ENCODE measurements at regions not wholly inside any gene's neighbourhood (a gene's known extent, or its start where the extent isn't known, plus 50 kb on each side); places are given as distances from the start of the nearest gene placed in this dataset.

DNA sequence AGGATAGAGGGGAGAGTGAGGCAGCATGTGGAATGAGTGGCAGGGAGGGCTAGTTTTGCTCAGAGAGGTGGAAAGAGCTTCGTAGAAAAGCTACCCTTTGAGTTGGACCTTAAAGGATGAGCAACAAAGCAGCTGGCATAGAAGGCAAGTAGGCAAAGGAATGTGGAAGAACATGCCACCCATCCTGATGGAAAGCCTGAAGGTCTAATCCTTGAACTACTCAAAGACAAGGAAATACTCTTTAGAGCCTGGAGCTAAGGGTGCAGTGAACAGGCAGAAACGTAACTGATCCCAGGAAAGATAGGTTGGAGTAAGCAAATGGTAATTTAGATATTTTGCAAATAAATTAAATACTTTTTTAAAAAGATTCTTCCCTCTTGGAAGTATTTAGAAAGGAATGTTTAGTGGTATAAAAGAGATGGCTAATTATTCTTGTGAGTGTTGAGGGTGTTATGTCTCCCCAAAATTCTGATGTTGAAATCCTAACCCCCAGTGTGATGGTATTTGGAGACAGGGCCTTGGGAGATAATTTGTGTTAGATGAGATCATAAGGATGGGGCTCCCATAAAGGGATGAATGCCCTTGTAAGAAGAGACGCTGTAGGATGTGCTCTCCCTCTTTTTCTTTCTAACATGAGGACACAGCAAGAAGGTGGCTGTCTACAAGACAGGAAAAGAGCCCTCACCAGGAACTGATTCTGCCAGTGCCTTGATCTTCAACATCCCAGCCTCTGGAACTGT, 308.1 kb upstream of the RUNX1 start:
- TF ChIP-seq, protein P1, sequence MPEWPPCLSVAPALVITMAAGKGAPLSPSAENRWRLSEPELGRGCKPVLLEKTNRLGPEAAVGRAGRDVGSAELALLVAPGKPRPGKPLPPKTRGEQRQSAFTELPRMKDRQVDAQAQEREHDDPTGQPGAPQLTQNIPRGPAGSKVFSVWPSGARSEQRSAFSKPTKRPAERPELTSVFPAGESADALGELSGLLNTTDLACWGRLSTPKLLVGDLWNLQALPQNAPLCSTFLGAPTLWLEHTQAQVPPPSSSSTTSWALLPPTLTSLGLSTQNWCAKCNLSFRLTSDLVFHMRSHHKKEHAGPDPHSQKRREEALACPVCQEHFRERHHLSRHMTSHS (tag by site-specific recombination; IDR thresholded peaks at IDR 0.05), result no peak
- TF ChIP-seq, protein P2, sequence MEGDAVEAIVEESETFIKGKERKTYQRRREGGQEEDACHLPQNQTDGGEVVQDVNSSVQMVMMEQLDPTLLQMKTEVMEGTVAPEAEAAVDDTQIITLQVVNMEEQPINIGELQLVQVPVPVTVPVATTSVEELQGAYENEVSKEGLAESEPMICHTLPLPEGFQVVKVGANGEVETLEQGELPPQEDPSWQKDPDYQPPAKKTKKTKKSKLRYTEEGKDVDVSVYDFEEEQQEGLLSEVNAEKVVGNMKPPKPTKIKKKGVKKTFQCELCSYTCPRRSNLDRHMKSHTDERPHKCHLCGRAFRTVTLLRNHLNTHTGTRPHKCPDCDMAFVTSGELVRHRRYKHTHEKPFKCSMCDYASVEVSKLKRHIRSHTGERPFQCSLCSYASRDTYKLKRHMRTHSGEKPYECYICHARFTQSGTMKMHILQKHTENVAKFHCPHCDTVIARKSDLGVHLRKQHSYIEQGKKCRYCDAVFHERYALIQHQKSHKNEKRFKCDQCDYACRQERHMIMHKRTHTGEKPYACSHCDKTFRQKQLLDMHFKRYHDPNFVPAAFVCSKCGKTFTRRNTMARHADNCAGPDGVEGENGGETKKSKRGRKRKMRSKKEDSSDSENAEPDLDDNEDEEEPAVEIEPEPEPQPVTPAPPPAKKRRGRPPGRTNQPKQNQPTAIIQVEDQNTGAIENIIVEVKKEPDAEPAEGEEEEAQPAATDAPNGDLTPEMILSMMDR (tag by site-specific recombination; IDR thresholded peaks at IDR 0.05), result no peak
- no peak for TF ChIP-seq SCRT1 (tag by site-specific recombination; IDR thresholded peaks at IDR 0.05; ENCODE audit: borderline replicate concordance)
- TF ChIP-seq ZNF521 (tag by site-specific recombination; IDR thresholded peaks at IDR 0.05), result no peak
- no peak for TF ChIP-seq PATZ1 (tag by site-specific recombination; IDR thresholded peaks at IDR 0.05)
- TF ChIP-seq ZNF514 (tag by site-specific recombination; IDR thresholded peaks at IDR 0.05), result no peak
- TF ChIP-seq WT1 (tag by site-specific recombination; IDR thresholded peaks at IDR 0.05), result no peak
- TF ChIP-seq ZNF677 (tag by site-specific recombination; IDR thresholded peaks at IDR 0.05), result no peak
- no peak for TF ChIP-seq ZNF600 (tag by site-specific recombination; IDR thresholded peaks at IDR 0.05)
- TF ChIP-seq ZNF274 (IDR thresholded peaks at IDR 0.05; ENCODE audit: low read length), result no peak
- no peak for TF ChIP-seq ZNF274 (tag by site-specific recombination; IDR thresholded peaks at IDR 0.05; ENCODE audit: borderline replicate concordance)

All from HEK293 (cell line).